ENCODE measurements at regions not wholly inside any gene's neighbourhood (a gene's known extent, or its start where the extent isn't known, plus 50 kb on each side); places are given as distances from the start of the nearest gene placed in this dataset.

DNA sequence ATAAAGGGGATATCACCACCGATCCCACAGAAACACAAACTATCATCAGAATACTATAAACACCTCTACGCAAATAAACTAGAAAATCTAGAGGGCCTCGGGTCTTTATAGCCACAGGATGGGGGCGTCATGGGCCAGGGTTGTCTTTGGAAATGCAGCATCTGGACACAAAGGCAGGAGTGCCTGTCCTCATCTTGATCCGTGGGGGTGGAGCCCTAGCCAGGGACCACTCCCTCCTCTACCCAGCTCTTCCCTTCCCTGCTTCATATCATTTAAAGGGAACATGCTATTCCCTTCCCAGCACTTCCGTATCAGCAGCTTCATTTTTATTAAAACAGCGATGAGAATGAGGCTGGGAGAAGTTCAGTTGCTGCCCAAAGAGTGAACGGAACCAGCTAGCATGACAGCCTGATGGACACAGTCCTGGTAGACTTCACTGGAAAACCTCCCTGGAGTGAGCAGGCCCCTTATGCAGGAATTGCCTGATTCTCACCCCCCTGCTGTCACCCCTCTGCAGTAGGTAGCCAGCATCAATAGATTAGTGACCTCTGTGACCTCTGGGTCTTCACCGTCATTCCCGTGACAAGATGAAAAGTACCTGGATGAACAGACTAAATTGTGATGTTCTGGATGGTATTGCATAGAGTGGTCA lies 251.4 kb upstream of the RGS6 start:
- no peaks in the 10 kb centered on the region; the same call in 1 of the 2 replicates for H3K36me3 ChIP-seq (ENCODE audit: low read depth, low read length)
- H3K9me2 ChIP-seq (replicated peaks; ENCODE audit: low read length): no peaks in the 10 kb centered on the region
- ChIA-PET POLR2A (ENCODE audit: unreplicated experiment) (interaction anchor here (0.7 kb wide), 1 partner anchor 60 kb away, joined by 3 read pairs; no protein-coding TSS in a partner anchor), CTCF (no interaction called here)
- no peaks in the 10 kb centered on the region for H3K27me3 ChIP-seq (ENCODE audit: low read length)
- ATAC-seq (no peak), DNase-seq (no peak)
- H2AFZ ChIP-seq (ENCODE audit: low read length): no peak overlapping the region
- H3K9me3 ChIP-seq (ENCODE audit: low read length): no peaks in the 10 kb centered on the region
- no peaks in the 10 kb centered on the region for H3F3A ChIP-seq (ENCODE audit: low read length, unreplicated experiment)
- no peak overlapping the region for H3K4me3 ChIP-seq (ENCODE audit: low read length)
- H3K4me2 ChIP-seq (ENCODE audit: low read length): no peak overlapping the region
- no peaks in the 10 kb centered on the region for H4K20me1 ChIP-seq (ENCODE audit: low read length)
- TF ChIP-seq CTCF (conservative IDR thresholded peaks at IDR 0.05; ENCODE audit: low read depth, low read length) (no peak), EZH2 (IDR thresholded peaks at IDR 0.05; ENCODE audit: low read length, unreplicated experiment) (no peak), EZH2phosphoT487 (IDR thresholded peaks at IDR 0.05; ENCODE audit: borderline replicate concordance, low read length) (no peak)
- no peaks in the 10 kb centered on the region for H3K4me1 ChIP-seq (ENCODE audit: insufficient read depth, low read length)
- no peak overlapping the region for H3K9ac ChIP-seq (ENCODE audit: low read length)
- no peak overlapping the region for H3K27ac ChIP-seq (ENCODE audit: low read length)
- intact Hi-C loops (cut with micrococcal nuclease): no loop called here
- BruUV-seq (replicated peaks): no TSS peak
- no peaks in the 10 kb centered on the region for H3K79me2 ChIP-seq (ENCODE audit: low read length)

GRCh38 chr14:71682337-71682736 lies 249.9 kb upstream of the RGS6 start:
- TF ChIP-seq EZH2 (IDR thresholded peaks at IDR 0.05; ENCODE audit: low read length, unreplicated experiment) (no peak), CTCF (conservative IDR thresholded peaks at IDR 0.05; ENCODE audit: low read depth, low read length) (no peak), EZH2phosphoT487 (IDR thresholded peaks at IDR 0.05; ENCODE audit: borderline replicate concordance, low read length) (no peak)
- Histone ChIP-seq H3K9ac (ENCODE audit: low read length) (no peak overlapping the region), H3K4me1 (ENCODE audit: insufficient read depth, low read length) (no peaks in the 10 kb centered on the region), H3K4me3 (ENCODE audit: low read length) (no peak overlapping the region), H3F3A (ENCODE audit: low read length, unreplicated experiment) (no peaks in the 10 kb centered on the region), H3K79me2 (ENCODE audit: low read length) (no peaks in the 10 kb centered on the region), H2AFZ (ENCODE audit: low read length) (no peak overlapping the region), H3K36me3 (ENCODE audit: low read depth, low read length) (no peaks in the 10 kb centered on the region; the same call in 1 of the 2 replicates), H3K9me2 (replicated peaks; ENCODE audit: low read length) (no peaks in the 10 kb centered on the region), H3K27ac (ENCODE audit: low read length) (no peak overlapping the region), H4K20me1 (ENCODE audit: low read length) (no peaks in the 10 kb centered on the region), H3K4me2 (ENCODE audit: low read length) (no peak overlapping the region), H3K27me3 (ENCODE audit: low read length) (no peaks in the 10 kb centered on the region), H3K9me3 (ENCODE audit: low read length) (no peaks in the 10 kb centered on the region)
- ChIA-PET CTCF (no interaction called here), POLR2A (ENCODE audit: unreplicated experiment) (no interaction called here)
- intact Hi-C loops (cut with micrococcal nuclease): no loop called here
- BruUV-seq (replicated peaks): no TSS peak
- ATAC-seq (no peak), DNase-seq (no peak)

- H2AFZ ChIP-seq (ENCODE audit: low read length): no peak overlapping the region
- H3K27me3 ChIP-seq (ENCODE audit: low read length): no peaks in the 10 kb centered on the region
- no peaks in the 10 kb centered on the region for H3F3A ChIP-seq (ENCODE audit: low read length, unreplicated experiment)
- intact Hi-C loops (cut with micrococcal nuclease): no loop called here
- no peaks in the 10 kb centered on the region for H3K9me3 ChIP-seq (ENCODE audit: low read length)
- TF ChIP-seq EZH2phosphoT487 (IDR thresholded peaks at IDR 0.05; ENCODE audit: borderline replicate concordance, low read length): no peak
- BruUV-seq (replicated peaks): no TSS peak
- no peak for ATAC-seq
- H3K4me2 ChIP-seq (ENCODE audit: low read length): no peak overlapping the region
- no peak for DNase-seq
- POLR2A ChIA-PET (ENCODE audit: unreplicated experiment): no interaction called here
- no peaks in the 10 kb centered on the region; the same call in 1 of the 2 replicates for H3K36me3 ChIP-seq (ENCODE audit: low read depth, low read length)
- no peak overlapping the region for H3K4me3 ChIP-seq (ENCODE audit: low read length)
- no peaks in the 10 kb centered on the region for H3K79me2 ChIP-seq (ENCODE audit: low read length)
- no peaks in the 10 kb centered on the region for H4K20me1 ChIP-seq (ENCODE audit: low read length)
- CTCF ChIA-PET: no interaction called here
- no peaks in the 10 kb centered on the region for H3K4me1 ChIP-seq (ENCODE audit: insufficient read depth, low read length)
- no peaks in the 10 kb centered on the region for H3K9me2 ChIP-seq (replicated peaks; ENCODE audit: low read length)
- H3K27ac ChIP-seq (ENCODE audit: low read length): no peak overlapping the region
- no peak overlapping the region for H3K9ac ChIP-seq (ENCODE audit: low read length)
These were observed 247.9 kb upstream of the RGS6 start for GRCh38 chr14:71684323-71684722.
